K562 (cell line): ENCODE measurements at regions not wholly inside any gene's neighbourhood (a gene's known extent, or its start where the extent isn't known, plus 50 kb on each side); places are given as distances from the start of the nearest gene placed in this dataset.

Source experiments
- ARID1B ChIP-seq: fragments of 450-650 bp; IDR thresholded peaks from 2 replicates; pipeline ENCODE4 v1.6.1; 2016; ENCODE audit warnings: antibody characterized with exemption, mild to moderate bottlenecking, inconsistent platforms
- DDX20 ChIP-seq: fragments of 450-650 bp; IDR thresholded peaks from 2 replicates; pipeline ENCODE4 v1.6.1; 2016; ENCODE audit warnings: missing genetic modification characterization, low read depth, mild to moderate bottlenecking, missing compliant biosample characterization, moderate library complexity
- ETV5 ChIP-seq: sonication (generic); formaldehyde crosslinking; IDR thresholded peaks from 2 replicates; pipeline ENCODE4 v1.4.0; 2020; ENCODE audit warnings: low read depth, mild to moderate bottlenecking, missing genetic modification reagents
- MAFF ChIP-seq: IDR thresholded peaks from 2 replicates; pipeline ENCODE4 v1.6.1; 2012; ENCODE audit warnings: low read length, improper control_type of control experiment
- RBM17 ChIP-seq: fragments of 200-400 bp; formaldehyde crosslinking; IDR thresholded peaks from 2 replicates; pipeline ENCODE4 v1.6.1; 2017; ENCODE audit warnings: low read depth, mild to moderate bottlenecking, low read length, borderline replicate concordance
- TCF7 ChIP-seq: sonication (generic); IDR thresholded peaks from 2 replicates; pipeline ENCODE4 v1.6.1; 2016; ENCODE audit warnings: antibody characterized with exemption, borderline replicate concordance
- ZNF551 ChIP-seq: fragments of 250-450 bp; sonication (Bioruptor Pico); IDR thresholded peaks from 2 replicates; pipeline ENCODE4 v1.5.0; 2021; ENCODE audit warnings: mild to moderate bottlenecking, moderate library complexity
- TF ChIP-seq, protein P1 (sequence below): IDR thresholded peaks from 2 replicates; pipeline ENCODE4 v1.6.1; 2014; ENCODE audit warnings: antibody characterized with exemption
- TF ChIP-seq, protein P2 (sequence below): sonication (generic); formaldehyde crosslinking; IDR thresholded peaks from 2 replicates; pipeline ENCODE4 v1.8.1; 2023; ENCODE audit warnings: missing genetic modification reagents, mild to moderate bottlenecking, borderline replicate concordance
- TF ChIP-seq, protein P3 (sequence below), 2 experiments: fragments of 450-650 bp; IDR thresholded peaks; 2 replicates each; pipeline ENCODE4 v1.6.1; 2016; ENCODE audit warnings: mild to moderate bottlenecking in 2 of 2, borderline replicate concordance in 1 of 2, low read depth in 1 of 2, moderate library complexity in 1 of 2

DNA sequence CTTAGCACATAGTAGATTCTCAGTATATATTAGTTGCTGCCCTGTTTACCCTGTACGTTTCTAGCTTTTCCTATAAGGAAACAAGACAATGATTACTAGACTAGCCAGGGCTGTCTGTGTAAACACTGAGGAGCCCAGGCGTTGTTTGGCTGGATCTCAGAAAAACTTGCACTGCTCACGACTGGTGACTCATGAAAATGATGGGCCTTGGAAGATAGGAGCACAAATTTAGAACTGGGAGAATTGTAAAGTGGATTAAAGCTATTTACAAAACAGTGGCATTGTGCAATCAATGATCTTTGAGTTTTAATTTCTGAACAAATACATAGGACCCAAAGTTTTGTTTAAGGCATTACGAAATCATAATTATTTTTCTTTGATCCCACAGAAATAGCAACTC lies 276.9 kb downstream of the FAM76B start (continued):
- TF ChIP-seq, protein P1, sequence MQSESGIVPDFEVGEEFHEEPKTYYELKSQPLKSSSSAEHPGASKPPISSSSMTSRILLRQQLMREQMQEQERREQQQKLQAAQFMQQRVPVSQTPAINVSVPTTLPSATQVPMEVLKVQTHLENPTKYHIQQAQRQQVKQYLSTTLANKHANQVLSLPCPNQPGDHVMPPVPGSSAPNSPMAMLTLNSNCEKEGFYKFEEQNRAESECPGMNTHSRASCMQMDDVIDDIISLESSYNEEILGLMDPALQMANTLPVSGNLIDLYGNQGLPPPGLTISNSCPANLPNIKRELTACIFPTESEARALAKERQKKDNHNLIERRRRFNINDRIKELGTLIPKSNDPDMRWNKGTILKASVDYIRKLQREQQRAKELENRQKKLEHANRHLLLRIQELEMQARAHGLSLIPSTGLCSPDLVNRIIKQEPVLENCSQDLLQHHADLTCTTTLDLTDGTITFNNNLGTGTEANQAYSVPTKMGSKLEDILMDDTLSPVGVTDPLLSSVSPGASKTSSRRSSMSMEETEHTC = no peak
- TF ChIP-seq MAFF (peak; percentile 37; the same call in 1 of the 2 replicates), RBM17 (no peak), ARID1B (peak; percentile 74), DDX20 (tag) (no peak), ZNF551 (CRISPR knock-in tag) (no peak), ETV5 (no peak), TCF7 (no peak)
- TF ChIP-seq, protein P2, sequence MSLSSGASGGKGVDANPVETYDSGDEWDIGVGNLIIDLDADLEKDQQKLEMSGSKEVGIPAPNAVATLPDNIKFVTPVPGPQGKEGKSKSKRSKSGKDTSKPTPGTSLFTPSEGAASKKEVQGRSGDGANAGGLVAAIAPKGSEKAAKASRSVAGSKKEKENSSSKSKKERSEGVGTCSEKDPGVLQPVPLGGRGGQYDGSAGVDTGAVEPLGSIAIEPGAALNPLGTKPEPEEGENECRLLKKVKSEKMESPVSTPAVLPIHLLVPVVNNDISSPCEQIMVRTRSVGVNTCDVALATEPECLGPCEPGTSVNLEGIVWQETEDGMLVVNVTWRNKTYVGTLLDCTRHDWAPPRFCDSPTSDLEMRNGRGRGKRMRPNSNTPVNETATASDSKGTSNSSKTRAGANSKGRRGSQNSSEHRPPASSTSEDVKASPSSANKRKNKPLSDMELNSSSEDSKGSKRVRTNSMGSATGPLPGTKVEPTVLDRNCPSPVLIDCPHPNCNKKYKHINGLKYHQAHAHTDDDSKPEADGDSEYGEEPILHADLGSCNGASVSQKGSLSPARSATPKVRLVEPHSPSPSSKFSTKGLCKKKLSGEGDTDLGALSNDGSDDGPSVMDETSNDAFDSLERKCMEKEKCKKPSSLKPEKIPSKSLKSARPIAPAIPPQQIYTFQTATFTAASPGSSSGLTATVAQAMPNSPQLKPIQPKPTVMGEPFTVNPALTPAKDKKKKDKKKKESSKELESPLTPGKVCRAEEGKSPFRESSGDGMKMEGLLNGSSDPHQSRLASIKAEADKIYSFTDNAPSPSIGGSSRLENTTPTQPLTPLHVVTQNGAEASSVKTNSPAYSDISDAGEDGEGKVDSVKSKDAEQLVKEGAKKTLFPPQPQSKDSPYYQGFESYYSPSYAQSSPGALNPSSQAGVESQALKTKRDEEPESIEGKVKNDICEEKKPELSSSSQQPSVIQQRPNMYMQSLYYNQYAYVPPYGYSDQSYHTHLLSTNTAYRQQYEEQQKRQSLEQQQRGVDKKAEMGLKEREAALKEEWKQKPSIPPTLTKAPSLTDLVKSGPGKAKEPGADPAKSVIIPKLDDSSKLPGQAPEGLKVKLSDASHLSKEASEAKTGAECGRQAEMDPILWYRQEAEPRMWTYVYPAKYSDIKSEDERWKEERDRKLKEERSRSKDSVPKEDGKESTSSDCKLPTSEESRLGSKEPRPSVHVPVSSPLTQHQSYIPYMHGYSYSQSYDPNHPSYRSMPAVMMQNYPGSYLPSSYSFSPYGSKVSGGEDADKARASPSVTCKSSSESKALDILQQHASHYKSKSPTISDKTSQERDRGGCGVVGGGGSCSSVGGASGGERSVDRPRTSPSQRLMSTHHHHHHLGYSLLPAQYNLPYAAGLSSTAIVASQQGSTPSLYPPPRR = no peak
- TF ChIP-seq, protein P3, sequence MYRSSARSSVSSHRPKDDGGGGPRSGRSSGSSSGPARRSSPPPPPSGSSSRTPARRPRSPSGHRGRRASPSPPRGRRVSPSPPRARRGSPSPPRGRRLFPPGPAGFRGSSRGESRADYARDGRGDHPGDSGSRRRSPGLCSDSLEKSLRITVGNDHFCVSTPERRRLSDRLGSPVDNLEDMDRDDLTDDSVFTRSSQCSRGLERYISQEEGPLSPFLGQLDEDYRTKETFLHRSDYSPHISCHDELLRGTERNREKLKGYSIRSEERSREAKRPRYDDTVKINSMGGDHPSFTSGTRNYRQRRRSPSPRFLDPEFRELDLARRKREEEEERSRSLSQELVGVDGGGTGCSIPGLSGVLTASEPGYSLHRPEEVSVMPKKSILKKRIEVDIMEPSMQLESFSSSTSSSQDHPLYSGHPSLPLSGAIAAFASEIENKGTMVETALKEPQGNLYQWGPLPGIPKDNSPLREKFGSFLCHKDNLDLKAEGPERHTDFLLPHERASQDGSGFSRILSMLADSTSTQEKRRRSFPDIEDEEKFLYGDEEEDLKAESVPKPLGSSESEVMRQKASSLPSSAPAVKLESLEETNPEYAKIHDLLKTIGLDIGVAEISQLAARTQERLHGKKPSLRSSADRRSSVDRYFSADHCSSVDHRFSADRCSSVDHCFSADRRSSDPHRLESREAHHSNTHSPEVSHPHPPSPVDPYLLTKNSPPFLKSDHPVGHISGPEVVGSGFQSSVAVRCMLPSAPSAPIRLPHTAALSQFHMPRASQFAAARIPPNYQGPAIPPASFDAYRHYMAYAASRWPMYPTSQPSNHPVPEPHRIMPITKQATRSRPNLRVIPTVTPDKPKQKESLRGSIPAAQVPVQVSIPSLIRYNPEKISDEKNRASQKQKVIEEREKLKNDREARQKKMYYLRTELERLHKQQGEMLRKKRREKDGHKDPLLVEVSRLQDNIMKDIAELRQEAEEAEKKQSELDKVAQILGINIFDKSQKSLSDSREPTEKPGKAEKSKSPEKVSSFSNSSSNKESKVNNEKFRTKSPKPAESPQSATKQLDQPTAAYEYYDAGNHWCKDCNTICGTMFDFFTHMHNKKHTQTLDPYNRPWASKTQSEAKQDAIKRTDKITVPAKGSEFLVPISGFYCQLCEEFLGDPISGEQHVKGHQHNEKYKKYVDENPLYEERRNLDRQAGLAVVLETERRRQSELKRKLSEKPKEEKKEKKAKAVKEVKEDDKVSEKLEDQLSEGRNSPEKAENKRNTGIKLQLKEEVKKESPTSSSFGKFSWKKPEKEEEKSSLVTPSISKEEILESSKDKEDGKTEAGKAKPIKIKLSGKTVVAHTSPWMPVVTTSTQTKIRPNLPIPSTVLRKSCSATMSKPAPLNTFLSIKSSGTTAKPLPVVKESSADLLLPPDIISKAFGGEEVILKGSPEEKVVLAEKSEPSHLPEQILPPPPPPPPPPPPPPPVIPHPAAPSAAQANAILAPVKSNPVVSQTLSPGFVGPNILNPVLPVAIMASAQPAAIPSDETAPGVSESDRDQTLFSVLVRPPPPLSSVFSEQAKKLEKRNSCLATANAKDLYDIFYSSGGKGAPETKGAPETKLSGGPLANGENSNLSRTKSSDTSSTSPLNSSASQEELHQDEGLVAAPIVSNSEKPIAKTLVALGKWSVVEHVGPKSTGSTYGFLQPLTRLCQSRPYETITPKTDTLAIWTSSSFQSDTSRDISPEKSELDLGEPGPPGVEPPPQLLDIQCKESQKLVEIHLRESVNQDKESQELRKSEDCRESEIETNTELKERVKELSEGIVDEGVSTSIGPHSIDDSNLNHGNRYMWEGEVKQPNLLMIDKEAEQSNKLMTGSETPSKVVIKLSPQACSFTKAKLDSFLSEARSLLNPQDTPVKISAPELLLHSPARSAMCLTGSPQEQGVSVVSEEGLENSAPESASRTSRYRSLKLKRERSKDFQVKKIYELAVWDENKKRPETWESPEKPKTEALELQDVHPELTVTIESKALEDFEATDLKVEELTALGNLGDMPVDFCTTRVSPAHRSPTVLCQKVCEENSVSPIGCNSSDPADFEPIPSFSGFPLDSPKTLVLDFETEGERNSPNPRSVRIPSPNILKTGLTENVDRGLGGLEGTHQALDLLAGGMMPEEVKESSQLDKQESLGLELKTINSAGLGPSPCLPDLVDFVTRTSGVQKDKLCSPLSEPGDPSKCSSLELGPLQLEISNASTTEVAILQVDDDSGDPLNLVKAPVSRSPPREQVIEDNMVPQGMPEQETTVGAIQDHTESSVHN (IDR thresholded peaks at IDR 0.05; ENCODE audit: borderline replicate concordance in 1 of 2, low read depth in 1 of 2) = no peak
